GM12865 (cell line): ENCODE measurements at regions not wholly inside any gene's neighbourhood (a gene's known extent, or its start where the extent isn't known, plus 50 kb on each side); places are given as distances from the start of the nearest gene placed in this dataset.
"Not testable (repeated sequence)": the region's sequence is repeated elsewhere in the genome, so short reads cannot be mapped to it uniquely, and the experiment has no call there.

Experiments
- DNase-seq: peaks from one replicate; pipeline ENCODE4 v3.0.0; 2010; ENCODE audit warnings: low read depth
- H3K4me3 ChIP-seq: 2 replicates; pipeline ENCODE4 v1.5.1; 2011; ENCODE audit warnings: mild to moderate bottlenecking, low read depth, low read length, control low read depth
- TF ChIP-seq, protein P1 (sequence below): IDR thresholded peaks from 2 replicates; pipeline ENCODE4 v1.5.1; 2011; ENCODE audit warnings: low read length, control low read depth, low read depth, inconsistent platforms; ENCODE audit not compliant: insufficient read depth; ENCODE audit errors: missing control alignments

DNA sequence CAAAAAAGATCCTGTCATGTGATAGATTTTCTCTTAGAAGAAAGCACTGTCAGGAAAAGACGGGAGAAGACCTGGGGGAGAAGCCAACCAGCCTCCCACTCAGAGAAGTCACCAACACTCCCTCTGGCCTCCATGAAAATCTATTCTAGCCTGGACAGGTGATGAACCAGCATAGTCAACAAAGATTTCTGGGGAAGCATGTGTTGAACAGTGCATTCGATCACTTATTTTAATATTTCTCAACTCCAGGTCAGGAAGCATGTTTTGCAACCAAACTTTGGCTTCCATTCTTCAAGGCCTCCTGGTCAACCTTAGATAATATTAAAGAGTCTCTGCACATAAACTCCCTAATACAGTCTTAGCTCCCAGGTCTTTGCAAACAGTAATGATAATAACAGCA is 74.7 kb upstream of the ERCC4 start:
- no peak for DNase-seq
- no peak overlapping the region for H3K4me3 ChIP-seq
- TF ChIP-seq, protein P1, sequence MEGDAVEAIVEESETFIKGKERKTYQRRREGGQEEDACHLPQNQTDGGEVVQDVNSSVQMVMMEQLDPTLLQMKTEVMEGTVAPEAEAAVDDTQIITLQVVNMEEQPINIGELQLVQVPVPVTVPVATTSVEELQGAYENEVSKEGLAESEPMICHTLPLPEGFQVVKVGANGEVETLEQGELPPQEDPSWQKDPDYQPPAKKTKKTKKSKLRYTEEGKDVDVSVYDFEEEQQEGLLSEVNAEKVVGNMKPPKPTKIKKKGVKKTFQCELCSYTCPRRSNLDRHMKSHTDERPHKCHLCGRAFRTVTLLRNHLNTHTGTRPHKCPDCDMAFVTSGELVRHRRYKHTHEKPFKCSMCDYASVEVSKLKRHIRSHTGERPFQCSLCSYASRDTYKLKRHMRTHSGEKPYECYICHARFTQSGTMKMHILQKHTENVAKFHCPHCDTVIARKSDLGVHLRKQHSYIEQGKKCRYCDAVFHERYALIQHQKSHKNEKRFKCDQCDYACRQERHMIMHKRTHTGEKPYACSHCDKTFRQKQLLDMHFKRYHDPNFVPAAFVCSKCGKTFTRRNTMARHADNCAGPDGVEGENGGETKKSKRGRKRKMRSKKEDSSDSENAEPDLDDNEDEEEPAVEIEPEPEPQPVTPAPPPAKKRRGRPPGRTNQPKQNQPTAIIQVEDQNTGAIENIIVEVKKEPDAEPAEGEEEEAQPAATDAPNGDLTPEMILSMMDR: no peak

DNA sequence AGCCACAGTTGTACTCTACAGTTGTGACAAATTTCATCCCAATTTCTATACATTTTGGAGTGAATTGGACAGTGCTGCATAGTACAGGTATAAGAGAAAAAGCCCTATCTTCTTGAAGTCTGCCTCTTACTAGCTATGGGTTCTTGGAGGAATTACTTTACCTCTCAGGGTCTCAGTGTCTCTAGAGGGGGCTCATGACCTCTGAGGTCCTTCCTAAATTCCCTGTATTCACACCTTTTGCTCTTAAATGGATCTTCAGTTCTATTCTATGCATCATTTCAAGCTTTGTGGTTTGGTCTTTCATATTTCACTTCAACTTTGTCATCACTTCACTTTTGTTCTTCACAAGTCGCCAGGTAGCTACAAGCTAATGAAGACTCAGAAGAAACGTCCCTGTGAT is 71.2 kb upstream of the ERCC4 start:
- DNase-seq: no peak
- no peak overlapping the region for H3K4me3 ChIP-seq
- TF ChIP-seq, protein P1: no peak

DNA sequence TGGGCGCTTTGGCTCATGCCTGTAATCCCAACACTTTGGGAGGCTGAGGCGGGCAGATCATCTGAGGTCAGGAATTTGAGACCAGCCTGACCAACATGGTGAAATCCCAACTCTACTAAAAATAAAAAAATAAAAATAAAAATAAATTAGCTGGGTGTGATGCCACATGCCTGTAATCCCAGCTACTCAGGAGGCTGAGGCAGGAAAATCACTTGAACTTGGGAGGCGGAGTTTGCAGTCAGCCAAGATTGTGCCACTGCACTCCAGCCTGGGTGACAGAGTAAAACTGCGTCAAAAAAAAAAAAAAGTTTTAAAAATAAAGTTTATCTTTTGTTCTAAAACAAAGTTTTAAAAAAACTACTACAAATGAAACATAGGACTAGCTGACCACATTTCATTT is 69.8 kb upstream of the ERCC4 start:
- H3K4me3 ChIP-seq, DNase-seq: not testable (repeated sequence)

DNA sequence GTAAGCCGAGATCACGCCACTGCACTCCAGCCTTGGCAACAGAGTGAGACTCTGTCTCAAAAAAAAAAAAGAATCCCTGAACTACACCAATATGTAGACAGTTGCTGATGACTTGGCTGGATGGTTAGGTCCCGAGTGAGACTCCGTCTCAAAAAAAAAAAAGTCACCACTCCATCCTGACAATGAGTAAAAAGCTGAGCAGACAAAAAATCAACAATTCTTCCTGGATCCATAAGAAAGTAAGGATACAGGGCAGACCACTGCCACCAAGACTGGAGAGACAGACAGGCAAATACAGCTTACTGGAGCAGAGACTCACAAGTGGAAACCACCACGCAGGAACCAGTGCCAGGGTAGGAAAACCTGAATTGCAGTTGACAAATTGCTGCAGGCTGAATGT is 67.1 kb upstream of the ERCC4 start:
- TF ChIP-seq, protein P1: no peak
- no peak overlapping the region for H3K4me3 ChIP-seq
- DNase-seq: no peak

DNA sequence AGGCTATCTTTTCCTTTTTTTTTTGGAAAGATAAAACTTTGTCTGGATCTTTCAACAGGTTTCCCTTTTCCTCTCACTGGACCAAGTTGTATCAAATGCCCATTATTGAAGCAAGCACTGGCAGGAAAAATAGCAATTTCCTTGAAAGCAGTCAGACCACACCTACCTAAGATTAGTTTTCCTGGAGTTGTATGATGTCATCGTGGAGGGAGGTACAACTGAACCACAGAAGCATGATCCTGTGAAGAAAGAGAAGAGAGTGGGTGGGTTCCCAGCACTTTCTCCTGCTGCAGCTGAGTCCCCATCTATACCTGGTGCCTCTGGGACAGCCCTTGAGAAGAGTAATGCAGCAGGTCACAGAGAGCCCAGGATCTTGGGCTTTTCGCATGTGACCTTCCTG is 63.6 kb upstream of the ERCC4 start:
- DNase-seq: no peak
- TF ChIP-seq, protein P1: no peak
- H3K4me3 ChIP-seq: no peak overlapping the region

DNA sequence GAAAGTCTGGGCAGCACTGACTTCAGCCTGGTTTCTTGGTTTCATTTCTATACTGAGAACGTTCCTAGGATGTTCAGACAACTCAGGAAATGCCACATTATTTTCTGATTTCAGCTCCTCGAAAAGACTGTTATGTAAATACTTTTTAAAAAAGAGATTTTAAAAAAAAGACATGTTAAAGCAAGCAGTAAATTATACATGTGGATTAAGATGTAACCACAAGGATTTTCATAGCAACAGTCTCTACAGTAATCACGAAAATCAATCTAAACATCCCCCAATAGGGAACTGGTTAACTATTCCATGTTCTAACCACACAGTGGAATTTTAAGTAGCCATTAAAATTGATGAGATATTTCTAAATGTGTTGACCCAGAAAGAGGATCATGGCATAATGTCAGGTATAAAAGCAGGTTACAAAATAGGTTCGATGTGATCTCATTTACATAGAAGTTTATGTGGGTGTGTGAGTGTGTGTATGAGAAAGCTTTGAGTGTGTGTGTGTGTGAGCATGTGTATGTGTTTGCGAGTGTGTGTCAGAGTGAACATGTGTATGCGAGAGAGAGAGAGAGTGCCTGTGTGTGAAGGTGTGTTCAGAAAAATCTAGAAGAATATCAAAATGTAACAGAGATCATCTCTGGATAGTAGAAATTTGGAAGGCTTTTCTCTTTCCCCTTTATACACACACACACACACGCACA is 63.0 kb upstream of the ERCC4 start:
- DNase-seq: no peak
- TF ChIP-seq, protein P1: no peak
- no peak overlapping the region for H3K4me3 ChIP-seq

DNA sequence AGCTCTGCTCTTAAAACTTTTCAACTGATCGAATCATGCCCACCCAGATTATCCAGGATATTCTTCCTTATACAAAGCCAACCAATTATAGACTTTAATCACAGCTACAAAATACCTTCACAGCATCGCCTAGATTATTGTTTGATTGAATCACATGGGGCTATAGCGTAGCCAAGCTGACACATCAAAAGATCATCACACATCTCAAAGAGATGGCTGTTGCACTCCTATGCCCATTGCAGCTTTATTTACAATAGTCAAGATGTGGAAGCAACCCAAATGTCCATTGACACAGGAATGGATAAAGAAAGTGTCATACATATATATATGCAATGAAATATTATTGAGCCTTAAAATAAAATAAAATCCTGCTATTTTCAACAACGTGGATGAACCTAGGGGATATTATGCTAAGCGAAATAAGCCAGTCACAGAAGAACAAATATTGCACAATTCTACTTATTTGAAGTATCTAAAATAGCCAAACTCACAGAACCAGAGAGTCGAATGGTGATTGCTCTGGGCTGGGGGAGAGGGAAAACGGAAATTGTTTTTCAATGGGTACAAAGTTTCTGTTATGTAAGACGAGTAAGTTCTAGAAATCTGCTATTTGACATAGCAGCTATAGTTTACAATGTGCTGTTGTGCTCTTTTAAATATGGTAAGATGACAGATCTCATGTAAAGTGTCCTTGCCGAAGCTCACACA is 60.9 kb upstream of the ERCC4 start:
- no peak for DNase-seq
- TF ChIP-seq, protein P1: no peak
- H3K4me3 ChIP-seq: no peak overlapping the region
